ENCODE measurements at regions not wholly inside any gene's neighbourhood (a gene's known extent, or its start where the extent isn't known, plus 50 kb on each side); places are given as distances from the start of the nearest gene placed in this dataset.

DNA sequence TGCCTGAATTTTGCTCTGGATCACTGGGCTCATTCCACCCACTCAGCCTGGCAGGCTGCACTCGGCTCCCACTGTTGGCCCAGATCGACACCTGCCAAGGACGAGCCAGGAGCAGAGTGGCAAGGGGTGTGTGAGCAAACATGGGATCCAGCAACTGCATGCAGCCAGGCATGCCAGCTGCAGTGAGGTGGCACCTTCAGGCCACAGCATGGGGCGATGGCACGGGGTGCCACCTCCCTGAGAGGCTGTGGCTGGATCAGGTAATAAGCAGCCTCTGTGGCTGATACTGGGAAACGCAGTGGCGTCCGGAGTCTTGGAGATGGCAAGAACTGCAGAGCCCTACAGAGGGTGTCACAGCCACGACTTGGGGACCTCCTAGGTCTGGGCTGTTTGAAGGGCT, 244.5 kb upstream of the FSTL5 start:
- Histone ChIP-seq H3K9me3 (ENCODE audit: insufficient read depth, low read length) (no peaks in the 10 kb centered on the region), H3K36me3 (replicated peaks; ENCODE audit: low read depth, low read length) (no peaks in the 10 kb centered on the region), H3K27ac (ENCODE audit: low read length) (no peak overlapping the region), H3K4me3 (ENCODE audit: low read length) (no peak overlapping the region), H3K9ac (ENCODE audit: low read length) (no peak overlapping the region), H3K79me2 (ENCODE audit: low read length) (no peaks in the 10 kb centered on the region), H4K20me1 (ENCODE audit: insufficient read depth, low read length) (no peaks in the 10 kb centered on the region), H3K4me1 (ENCODE audit: low read length) (no peaks in the 10 kb centered on the region), H3K4me2 (ENCODE audit: low read length) (no peak overlapping the region), H2AFZ (ENCODE audit: low read depth, low read length) (no peak overlapping the region), H3K27me3 (ENCODE audit: low read depth, low read length) (no peaks in the 10 kb centered on the region)
- TF ChIP-seq, protein P1, sequence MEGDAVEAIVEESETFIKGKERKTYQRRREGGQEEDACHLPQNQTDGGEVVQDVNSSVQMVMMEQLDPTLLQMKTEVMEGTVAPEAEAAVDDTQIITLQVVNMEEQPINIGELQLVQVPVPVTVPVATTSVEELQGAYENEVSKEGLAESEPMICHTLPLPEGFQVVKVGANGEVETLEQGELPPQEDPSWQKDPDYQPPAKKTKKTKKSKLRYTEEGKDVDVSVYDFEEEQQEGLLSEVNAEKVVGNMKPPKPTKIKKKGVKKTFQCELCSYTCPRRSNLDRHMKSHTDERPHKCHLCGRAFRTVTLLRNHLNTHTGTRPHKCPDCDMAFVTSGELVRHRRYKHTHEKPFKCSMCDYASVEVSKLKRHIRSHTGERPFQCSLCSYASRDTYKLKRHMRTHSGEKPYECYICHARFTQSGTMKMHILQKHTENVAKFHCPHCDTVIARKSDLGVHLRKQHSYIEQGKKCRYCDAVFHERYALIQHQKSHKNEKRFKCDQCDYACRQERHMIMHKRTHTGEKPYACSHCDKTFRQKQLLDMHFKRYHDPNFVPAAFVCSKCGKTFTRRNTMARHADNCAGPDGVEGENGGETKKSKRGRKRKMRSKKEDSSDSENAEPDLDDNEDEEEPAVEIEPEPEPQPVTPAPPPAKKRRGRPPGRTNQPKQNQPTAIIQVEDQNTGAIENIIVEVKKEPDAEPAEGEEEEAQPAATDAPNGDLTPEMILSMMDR (IDR thresholded peaks at IDR 0.05; ENCODE audit: low read depth, low read length) = no peak
- no peak for TF ChIP-seq EZH2phosphoT487 (IDR thresholded peaks at IDR 0.05; ENCODE audit: low read depth)

DNA sequence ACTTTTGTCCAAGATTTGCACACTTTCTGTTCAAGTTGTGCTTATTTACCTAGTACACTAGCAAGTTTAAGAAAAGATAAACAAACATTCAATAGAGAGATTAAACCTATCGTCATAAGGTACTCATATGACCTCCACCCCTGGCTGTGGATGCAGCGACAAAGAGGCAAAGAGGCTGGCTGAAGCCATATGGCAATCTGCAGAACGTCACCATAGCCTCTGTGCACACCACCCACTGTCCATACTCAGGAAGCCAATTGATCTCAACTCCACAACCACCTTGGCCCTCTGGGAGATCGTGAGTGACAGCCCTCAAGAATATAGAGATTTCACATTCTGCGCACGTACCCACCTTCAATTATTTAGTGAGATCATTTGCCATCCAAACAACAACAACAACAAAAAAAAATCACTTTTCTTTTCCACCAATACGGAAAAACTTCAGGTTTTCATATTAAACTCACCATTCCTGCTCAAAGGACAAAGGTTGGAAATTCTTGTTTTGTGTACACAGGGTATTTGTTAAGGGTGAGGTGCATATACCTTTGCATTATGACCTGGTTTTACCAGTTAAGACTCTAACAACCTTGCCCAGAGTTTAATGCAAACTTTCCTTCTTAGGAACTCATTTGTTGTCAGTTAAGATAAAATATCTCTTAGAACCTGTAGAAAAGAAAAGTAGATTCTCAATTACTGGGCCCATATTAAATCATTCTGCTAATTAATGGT, 243.0 kb upstream of the FSTL5 start:
- TF ChIP-seq, protein P1 (IDR thresholded peaks at IDR 0.05; ENCODE audit: low read depth, low read length) = no peak
- TF ChIP-seq EZH2phosphoT487 (IDR thresholded peaks at IDR 0.05; ENCODE audit: low read depth) = no peak
- Histone ChIP-seq H3K27ac (ENCODE audit: low read length) (no peak overlapping the region), H3K9ac (ENCODE audit: low read length) (no peak overlapping the region)

DNA sequence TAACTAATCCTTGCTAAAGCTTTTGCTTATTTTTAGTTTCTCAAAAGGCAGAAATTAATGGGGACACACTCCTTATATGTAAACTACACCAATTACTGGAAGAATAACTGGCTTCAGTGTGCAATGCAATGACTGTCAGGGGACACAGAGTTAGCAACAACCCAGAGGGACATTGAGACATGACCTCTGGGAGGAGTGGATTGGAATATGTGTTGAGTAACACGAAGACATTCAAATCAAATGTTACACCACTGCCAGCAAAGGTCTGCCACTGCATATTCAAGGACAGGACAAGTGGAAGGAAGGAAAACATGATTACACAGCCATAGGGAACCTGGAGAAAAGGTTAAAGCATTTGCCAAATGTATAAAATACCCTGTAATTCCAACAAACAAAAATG, 240.1 kb upstream of the FSTL5 start:
- Histone ChIP-seq H3K27me3 (ENCODE audit: low read depth, low read length) (no peaks in the 10 kb centered on the region), H2AFZ (ENCODE audit: low read depth, low read length) (0 out of 2 replicates have a peak overlapping the region, but pooled peaks have one; percentile 25), H4K20me1 (ENCODE audit: insufficient read depth, low read length) (no peaks in the 10 kb centered on the region), H3K79me2 (ENCODE audit: low read length) (no peaks in the 10 kb centered on the region), H3K4me2 (ENCODE audit: low read length) (no peak overlapping the region), H3K4me1 (ENCODE audit: low read length) (no peaks in the 10 kb centered on the region), H3K9ac (ENCODE audit: low read length) (no peak overlapping the region), H3K27ac (ENCODE audit: low read length) (no peak overlapping the region), H3K9me3 (ENCODE audit: insufficient read depth, low read length) (no peaks in the 10 kb centered on the region), H3K4me3 (ENCODE audit: low read length) (no peak overlapping the region), H3K36me3 (replicated peaks; ENCODE audit: low read depth, low read length) (no peaks in the 10 kb centered on the region)
- TF ChIP-seq, protein P1 (IDR thresholded peaks at IDR 0.05; ENCODE audit: low read depth, low read length) = no peak
- no peak for TF ChIP-seq EZH2phosphoT487 (IDR thresholded peaks at IDR 0.05; ENCODE audit: low read depth)

More for the DNA sequence above, 243.0 kb upstream of the FSTL5 start:
- no peaks in the 10 kb centered on the region for H3K27me3 ChIP-seq (ENCODE audit: low read depth, low read length)
- no peaks in the 10 kb centered on the region for H3K4me1 ChIP-seq (ENCODE audit: low read length)
- H3K36me3 ChIP-seq (replicated peaks; ENCODE audit: low read depth, low read length) = no peaks in the 10 kb centered on the region
- no peak overlapping the region for H3K4me3 ChIP-seq (ENCODE audit: low read length)
- H3K79me2 ChIP-seq (ENCODE audit: low read length) = no peaks in the 10 kb centered on the region
- H2AFZ ChIP-seq (ENCODE audit: low read depth, low read length) = no peak overlapping the region
- no peak overlapping the region for H3K4me2 ChIP-seq (ENCODE audit: low read length)
- H4K20me1 ChIP-seq (ENCODE audit: insufficient read depth, low read length) = no peaks in the 10 kb centered on the region
- no peaks in the 10 kb centered on the region for H3K9me3 ChIP-seq (ENCODE audit: insufficient read depth, low read length)

DNA sequence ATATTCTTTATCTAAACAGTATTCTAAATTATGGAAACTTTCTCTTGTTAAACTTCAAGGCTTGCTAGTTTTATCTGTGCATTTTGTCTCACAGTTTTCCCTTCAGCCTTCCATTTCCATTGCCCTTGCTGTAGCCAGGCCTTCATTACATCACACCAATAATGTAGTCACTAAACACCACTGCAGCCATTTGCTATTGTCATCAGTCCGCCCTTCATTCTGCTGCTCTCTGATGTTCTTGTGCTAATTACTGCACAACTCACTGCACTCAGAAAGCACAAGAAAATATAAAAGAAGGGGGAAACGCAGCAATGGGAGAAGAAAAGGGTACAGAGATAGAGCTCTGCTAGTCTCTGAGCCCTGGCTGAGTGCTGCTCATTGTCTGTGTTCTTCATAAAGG, 239.6 kb upstream of the FSTL5 start:
- no peaks in the 10 kb centered on the region for H3K4me1 ChIP-seq (ENCODE audit: low read length)
- H3K36me3 ChIP-seq (replicated peaks; ENCODE audit: low read depth, low read length) = no peaks in the 10 kb centered on the region
- H3K27ac ChIP-seq (ENCODE audit: low read length) = no peak overlapping the region
- H3K9ac ChIP-seq (ENCODE audit: low read length) = no peak overlapping the region
- H3K4me2 ChIP-seq (ENCODE audit: low read length) = no peak overlapping the region
- no peaks in the 10 kb centered on the region for H3K27me3 ChIP-seq (ENCODE audit: low read depth, low read length)
- TF ChIP-seq EZH2phosphoT487 (IDR thresholded peaks at IDR 0.05; ENCODE audit: low read depth) = no peak
- H3K79me2 ChIP-seq (ENCODE audit: low read length) = no peaks in the 10 kb centered on the region
- 0 out of 2 replicates have a peak overlapping the region, but pooled peaks have one; percentile 25 for H2AFZ ChIP-seq (ENCODE audit: low read depth, low read length)
- no peaks in the 10 kb centered on the region for H4K20me1 ChIP-seq (ENCODE audit: insufficient read depth, low read length)
- no peaks in the 10 kb centered on the region for H3K9me3 ChIP-seq (ENCODE audit: insufficient read depth, low read length)
- no peak overlapping the region for H3K4me3 ChIP-seq (ENCODE audit: low read length)
